HUES48 (cell line): ENCODE measurements at regions not wholly inside any gene's neighbourhood (a gene's known extent, or its start where the extent isn't known, plus 50 kb on each side); places are given as distances from the start of the nearest gene placed in this dataset.

Source experiments
- H3K27ac ChIP-seq: one replicate; pipeline ENCODE4 v1.7.0; 2013; ENCODE audit warnings: low read depth, low read length, inconsistent platforms
- H3K27me3 ChIP-seq: 2 replicates; pipeline ENCODE4 v1.6.1; 2013; ENCODE audit warnings: mild to moderate bottlenecking, low read length; ENCODE audit not compliant: control insufficient read depth, insufficient read depth
- H3K36me3 ChIP-seq: 2 replicates; pipeline ENCODE4 v1.6.1; 2013; ENCODE audit warnings: low read length; ENCODE audit not compliant: control insufficient read depth, insufficient read depth
- H3K4me1 ChIP-seq: 2 replicates; pipeline ENCODE4 v1.6.1; 2013; ENCODE audit warnings: mild to moderate bottlenecking, low read length; ENCODE audit not compliant: control insufficient read depth, insufficient read depth
- H3K4me3 ChIP-seq: 2 replicates; pipeline ENCODE4 v1.5.1; 2013; ENCODE audit warnings: mild to moderate bottlenecking, low read depth, low read length
- H3K9ac ChIP-seq: 2 replicates; pipeline ENCODE4 v1.6.1; 2013; ENCODE audit warnings: mild to moderate bottlenecking, low read depth, low read length, moderate library complexity
- H3K9me3 ChIP-seq: 2 replicates; pipeline ENCODE4 v1.6.1; 2013; ENCODE audit warnings: low read length; ENCODE audit not compliant: control insufficient read depth, insufficient read depth

DNA sequence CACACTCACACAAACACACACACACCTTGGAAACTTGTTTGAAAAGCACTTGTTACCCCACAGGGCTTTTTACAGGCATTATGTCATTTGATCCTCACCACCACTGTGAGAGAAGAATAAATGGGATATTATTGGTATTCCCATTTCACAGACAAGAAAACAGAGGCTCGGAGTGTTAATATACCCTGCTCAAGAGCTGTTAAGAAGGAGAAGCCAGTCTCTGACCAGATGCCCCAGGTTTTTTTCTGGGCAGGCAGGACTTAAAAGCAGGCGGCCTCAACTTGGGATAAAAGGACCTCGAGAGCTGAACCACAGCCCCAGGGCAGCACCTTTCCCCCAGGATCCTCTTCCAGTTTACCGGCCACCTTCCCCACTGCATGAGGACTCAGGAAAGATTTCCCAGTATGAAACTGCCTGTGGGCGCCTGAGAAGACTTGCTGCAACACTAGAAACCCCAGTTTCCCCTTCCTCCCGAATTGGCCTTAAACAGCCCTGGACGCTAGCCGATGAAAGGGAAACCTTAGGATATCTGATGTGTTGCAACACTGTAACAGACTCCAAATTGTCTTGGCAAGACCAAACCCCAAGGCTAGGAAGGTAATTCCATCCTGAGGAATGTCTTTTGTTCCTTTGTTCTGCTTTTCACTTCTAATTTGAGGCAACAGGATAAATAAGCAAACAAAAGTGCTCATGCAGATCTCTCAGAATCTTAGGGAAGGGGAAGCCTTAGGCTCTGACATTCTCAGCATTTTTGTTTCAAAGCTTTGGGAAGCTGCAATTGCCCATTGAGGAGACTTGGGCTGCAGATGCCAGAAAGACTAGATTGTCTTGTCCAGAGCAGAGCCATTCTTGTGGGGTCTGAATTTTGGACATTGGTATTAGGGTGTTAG, 173.5 kb downstream of the TRIM29 start:
- Histone ChIP-seq H3K4me1 (peaks cover 22% of the 10 kb centered on the region), H3K36me3 (no peaks in the 10 kb centered on the region), H3K27me3 (no peaks in the 10 kb centered on the region), H3K9me3 (no peaks in the 10 kb centered on the region), H3K27ac (peak overlapping the region; percentile 91), H3K9ac (no peak overlapping the region), H3K4me3 (peak overlapping the region; percentile 9; the same call in 1 of the 2 replicates)

DNA sequence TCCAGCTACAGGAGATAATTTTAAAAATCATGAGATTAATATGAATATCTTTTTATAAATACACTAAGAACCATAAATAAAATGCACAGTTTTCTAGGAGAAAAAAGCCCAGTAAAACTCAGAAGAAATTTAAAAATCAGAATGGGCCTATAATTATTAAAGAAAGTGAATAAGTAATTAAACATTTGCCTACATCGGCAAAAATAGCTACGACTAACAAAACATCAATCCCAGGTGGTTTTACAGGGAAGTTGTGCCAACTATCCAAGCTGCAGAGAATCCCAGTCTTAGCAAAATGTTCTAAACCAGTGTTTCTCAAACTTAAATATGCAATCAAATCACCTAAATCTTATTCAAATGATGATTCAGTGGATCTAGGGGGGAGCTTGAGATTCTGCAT, 180.0 kb downstream of the TRIM29 start:
- no peaks in the 10 kb centered on the region for H3K27me3 ChIP-seq
- H3K9me3 ChIP-seq: no peaks in the 10 kb centered on the region

GRCh38 chr11:119952441-119952840, 185.5 kb downstream of the TRIM29 start:
- Histone ChIP-seq H3K9ac (no peak overlapping the region), H3K4me3 (no peak overlapping the region), H3K36me3 (no peaks in the 10 kb centered on the region), H3K27me3 (no peaks in the 10 kb centered on the region), H3K27ac (no peak overlapping the region), H3K4me1 (peaks cover 5% of the 10 kb centered on the region; the same call in 1 of the 2 replicates), H3K9me3 (no peaks in the 10 kb centered on the region)

More for the DNA sequence above, 180.0 kb downstream of the TRIM29 start:
- no peak overlapping the region for H3K9ac ChIP-seq
- H3K27ac ChIP-seq: no peak overlapping the region
- no peaks in the 10 kb centered on the region for H3K36me3 ChIP-seq
- H3K4me1 ChIP-seq: no peaks in the 10 kb centered on the region
- H3K4me3 ChIP-seq: no peak overlapping the region

- Histone ChIP-seq H3K4me3 (no peak overlapping the region), H3K36me3 (no peaks in the 10 kb centered on the region), H3K4me1 (no peaks in the 10 kb centered on the region), H3K9ac (no peak overlapping the region), H3K27me3 (no peaks in the 10 kb centered on the region; the same call in 1 of the 2 replicates), H3K27ac (no peak overlapping the region), H3K9me3 (no peaks in the 10 kb centered on the region)
Observed at GRCh38 chr11:119943298-119943655, 194.6 kb downstream of the TRIM29 start.

DNA sequence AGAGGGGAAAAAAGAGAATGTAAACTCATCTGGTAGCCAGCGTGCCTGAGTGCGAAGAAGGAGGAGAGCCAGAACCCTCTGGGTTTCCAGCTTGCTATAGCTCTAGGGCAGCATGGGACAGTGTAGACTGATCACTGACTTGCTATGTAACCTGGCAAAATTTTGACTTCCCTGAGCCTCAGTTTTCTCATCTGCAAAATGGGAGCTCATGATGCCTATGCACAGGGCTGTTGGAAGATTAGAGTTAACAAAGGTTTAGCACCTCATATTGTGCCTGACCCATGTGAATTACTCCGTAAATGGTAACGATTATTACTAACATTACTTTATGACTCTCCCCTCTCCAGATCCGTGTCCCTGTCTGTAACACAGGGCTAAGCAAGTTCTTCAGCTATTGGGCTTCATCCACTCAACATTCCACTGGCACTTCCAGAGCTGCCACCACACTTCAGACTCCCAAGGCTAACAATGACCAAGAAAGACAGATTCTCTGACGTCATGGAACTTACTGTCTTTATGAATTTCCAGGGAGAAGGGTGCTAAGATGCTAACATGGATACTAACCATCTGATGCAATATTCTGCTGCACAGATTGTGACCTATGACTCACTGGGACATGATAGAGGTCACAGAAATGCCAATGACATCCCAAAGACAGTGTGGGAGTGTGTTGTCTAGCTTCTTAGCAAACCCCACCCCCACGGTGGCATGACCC, 195.2 kb downstream of the TRIM29 start:
- Histone ChIP-seq H3K4me1 (no peaks in the 10 kb centered on the region), H3K36me3 (no peaks in the 10 kb centered on the region), H3K4me3 (no peak overlapping the region), H3K27me3 (no peaks in the 10 kb centered on the region; the same call in 1 of the 2 replicates), H3K9ac (no peak overlapping the region), H3K27ac (no peak overlapping the region), H3K9me3 (no peaks in the 10 kb centered on the region)

DNA sequence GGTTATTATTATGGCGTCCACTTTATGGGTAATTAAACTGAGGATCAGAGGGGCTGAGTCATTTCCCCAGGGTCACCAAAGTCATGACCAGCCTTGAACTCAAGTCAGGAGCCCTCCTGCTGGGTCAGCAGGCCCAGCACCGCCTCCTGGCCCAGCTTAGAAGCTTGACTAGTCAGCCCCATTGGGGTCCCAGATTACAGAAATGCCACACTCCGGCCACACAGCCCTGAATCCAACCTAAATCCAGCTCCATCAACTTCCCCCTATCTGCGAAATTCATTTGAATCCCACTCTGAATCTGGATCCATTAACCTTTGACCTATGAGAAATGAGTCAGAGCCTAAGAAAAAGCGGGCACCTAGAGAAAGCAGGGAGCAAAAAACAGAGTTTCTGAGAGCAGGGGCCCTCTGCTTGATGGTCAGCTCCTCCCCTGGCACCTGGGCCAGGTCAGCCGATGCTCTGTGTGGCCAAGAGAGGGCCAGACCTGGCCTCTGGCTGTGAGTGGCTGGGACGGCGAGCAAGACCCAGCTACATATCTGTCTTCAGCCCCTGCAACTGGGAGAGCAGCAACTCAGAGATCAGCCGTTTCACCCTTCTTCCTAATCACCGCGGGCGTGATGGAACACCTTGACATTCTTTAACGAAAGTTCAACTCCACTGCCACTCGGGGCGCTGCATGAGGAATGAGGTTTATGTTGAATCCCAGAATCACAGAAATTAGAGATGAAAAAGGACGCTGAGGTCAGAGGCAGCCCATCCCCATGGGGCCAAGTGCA, 196.1 kb downstream of the TRIM29 start:
- Histone ChIP-seq H3K36me3 (no peaks in the 10 kb centered on the region), H3K27ac (no peak overlapping the region), H3K27me3 (no peaks in the 10 kb centered on the region; the same call in 1 of the 2 replicates), H3K4me3 (no peak overlapping the region), H3K9ac (no peak overlapping the region), H3K4me1 (no peaks in the 10 kb centered on the region), H3K9me3 (no peaks in the 10 kb centered on the region)

- Histone ChIP-seq H3K36me3 (no peaks in the 10 kb centered on the region), H3K4me3 (no peak overlapping the region), H3K4me1 (peaks cover 4% of the 10 kb centered on the region), H3K9ac (no peak overlapping the region), H3K27me3 (no peaks in the 10 kb centered on the region; the same call in 1 of the 2 replicates), H3K9me3 (no peaks in the 10 kb centered on the region), H3K27ac (no peak overlapping the region)
Observed at GRCh38 chr11:119941171-119941570, 196.7 kb downstream of the TRIM29 start.

- Histone ChIP-seq H3K9ac (no peak overlapping the region), H3K36me3 (no peaks in the 10 kb centered on the region), H3K9me3 (no peaks in the 10 kb centered on the region), H3K4me3 (no peak overlapping the region), H3K27me3 (no peaks in the 10 kb centered on the region; the same call in 1 of the 2 replicates), H3K27ac (no peak overlapping the region), H3K4me1 (peaks cover 11% of the 10 kb centered on the region)
Observed at GRCh38 chr11:119940401-119940976, 197.4 kb downstream of the TRIM29 start.

DNA sequence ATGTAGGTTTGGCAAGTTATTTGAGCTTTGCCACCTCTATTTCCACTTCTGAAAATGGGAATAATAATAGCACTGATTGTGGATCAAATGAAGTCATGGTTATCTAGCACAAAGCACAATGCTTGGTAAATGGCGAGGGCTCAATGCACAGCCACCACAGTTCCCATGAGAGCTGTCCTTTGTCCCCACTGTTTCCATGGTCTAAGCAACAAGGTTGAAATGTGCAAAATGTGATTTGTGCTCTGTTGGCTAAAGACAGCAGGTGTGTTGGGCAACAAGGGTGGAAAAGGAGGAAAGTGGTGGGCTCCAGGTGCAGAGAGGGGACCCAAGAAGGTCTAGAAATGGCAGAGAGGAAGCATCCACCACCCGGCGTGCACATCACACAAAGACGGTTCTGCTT, 200.5 kb downstream of the TRIM29 start:
- Histone ChIP-seq H3K27ac (no peak overlapping the region), H3K27me3 (no peaks in the 10 kb centered on the region; the same call in 1 of the 2 replicates), H3K4me1 (peaks cover 15% of the 10 kb centered on the region), H3K9me3 (no peaks in the 10 kb centered on the region), H3K9ac (no peak overlapping the region), H3K36me3 (no peaks in the 10 kb centered on the region), H3K4me3 (no peak overlapping the region)

DNA sequence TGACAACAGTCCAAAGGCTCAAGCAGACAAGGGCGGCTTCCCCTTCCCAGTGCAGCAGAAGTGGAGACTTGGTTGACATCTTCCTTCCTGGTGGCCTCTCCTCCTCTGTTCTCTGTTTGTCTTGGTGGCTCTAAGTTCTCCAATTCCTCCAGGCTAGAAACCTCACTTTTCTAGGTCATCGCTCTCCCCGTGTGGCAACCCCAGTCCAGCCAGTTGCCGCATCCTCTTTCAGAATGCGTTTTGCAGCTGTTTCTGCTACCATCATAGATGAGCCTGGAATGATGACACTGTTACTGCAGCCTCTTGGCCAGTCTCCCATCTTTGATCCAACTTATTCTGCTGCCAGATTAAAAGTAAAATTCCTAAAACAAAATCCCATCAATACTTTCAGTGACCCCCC, 201.5 kb downstream of the TRIM29 start:
- Histone ChIP-seq H3K9ac (no peak overlapping the region), H3K4me3 (0 out of 2 replicates have a peak overlapping the region, but pooled peaks have one; percentile 21), H3K4me1 (peaks cover 15% of the 10 kb centered on the region), H3K27ac (no peak overlapping the region), H3K9me3 (no peaks in the 10 kb centered on the region), H3K36me3 (no peaks in the 10 kb centered on the region), H3K27me3 (no peaks in the 10 kb centered on the region; the same call in 1 of the 2 replicates)
